ENCODE measurements at regions not wholly inside any gene's neighbourhood (a gene's known extent, or its start where the extent isn't known, plus 50 kb on each side); places are given as distances from the start of the nearest gene placed in this dataset.

GRCh38 chrX:149221230-149221629 is 283.9 kb downstream of the IDS start:
- no peak for TF ChIP-seq CTCF (IDR thresholded peaks at IDR 0.05 in 4 of 5, conservative IDR thresholded peaks at IDR 0.05 in 1 of 5)
- TF ChIP-seq POLR2A (IDR thresholded peaks at IDR 0.05): no peak

Measured in gastrocnemius medialis (tissue), 4 donors.